Endodermal cell (in vitro differentiated cells): ENCODE measurements at regions not wholly inside any gene's neighbourhood (a gene's known extent, or its start where the extent isn't known, plus 50 kb on each side); places are given as distances from the start of the nearest gene placed in this dataset.

Experiments
- DNase-seq: peaks from one replicate; pipeline ENCODE4 v3.0.0-alpha.2; 2017
- H3K27ac ChIP-seq: 2 replicates; pipeline ENCODE4 v1.5.1; 2013; ENCODE audit warnings: mild to moderate bottlenecking, low read depth, low read length, moderate library complexity
- H3K27me3 ChIP-seq: 2 replicates; pipeline ENCODE4 v1.6.1; 2013; ENCODE audit warnings: mild to moderate bottlenecking, low read length, moderate library complexity; ENCODE audit not compliant: insufficient read depth, control insufficient read depth, poor library complexity, severe bottlenecking
- H3K36me3 ChIP-seq: 2 replicates; pipeline ENCODE4 v1.7.0; 2013; ENCODE audit warnings: mild to moderate bottlenecking, low read length, moderate library complexity; ENCODE audit not compliant: control insufficient read depth, insufficient read depth
- H3K4me1 ChIP-seq: one replicate; pipeline ENCODE4 v1.7.0; 2013; ENCODE audit warnings: low read length; ENCODE audit not compliant: control insufficient read depth, insufficient read depth
- H3K4me3 ChIP-seq: 2 replicates; pipeline ENCODE4 v1.5.1; 2013; ENCODE audit warnings: mild to moderate bottlenecking, low read length, moderate library complexity
- H3K9ac ChIP-seq: 2 replicates; pipeline ENCODE4 v1.6.1; 2013; ENCODE audit warnings: mild to moderate bottlenecking, low read length, moderate library complexity; ENCODE audit not compliant: poor library complexity, severe bottlenecking; ENCODE audit errors: extremely low read depth
- H3K9me3 ChIP-seq: 2 replicates; pipeline ENCODE4 v1.6.1; 2013; ENCODE audit warnings: mild to moderate bottlenecking, low read length, moderate library complexity; ENCODE audit not compliant: control insufficient read depth
- H3K27ac Mint-ChIP-seq: 2 replicates; pipeline ENCODE4 v1.8.0; 2020; ENCODE audit warnings: mixed read lengths
- H3K27me3 Mint-ChIP-seq: 2 replicates; pipeline ENCODE4 v1.8.0; 2021; ENCODE audit warnings: mild to moderate bottlenecking, mixed read lengths; ENCODE audit not compliant: insufficient read depth
- H3K36me3 Mint-ChIP-seq: 2 replicates; pipeline ENCODE4 v1.8.0; 2020; ENCODE audit warnings: low read depth, mixed read lengths
- H3K4me1 Mint-ChIP-seq: 2 replicates; pipeline ENCODE4 v1.8.0; 2020; ENCODE audit warnings: mixed read lengths
- H3K4me3 Mint-ChIP-seq: 2 replicates; pipeline ENCODE4 v1.8.0; 2020; ENCODE audit warnings: mild to moderate bottlenecking, moderate library complexity, mixed read lengths
- H3K9me3 Mint-ChIP-seq: 2 replicates; pipeline ENCODE4 v1.8.0; 2020; ENCODE audit warnings: mild to moderate bottlenecking, mixed read lengths
- WGBS, 2 experiments: methylation state at CpG; one replicate each; pipeline versions ENCODE4 v1.1.5 to v1.1.7; 2013; ENCODE audit warnings: missing lambda C conversion rate in 2 of 2, mixed read lengths in 1 of 2; ENCODE audit not compliant: insufficient coverage in 1 of 2, insufficient read length in 1 of 2; 5-methylcytosine and 5-hydroxymethylcytosine counted together
- TF ChIP-seq, protein P1 (sequence below): fragments of 200-600 bp; sonication (generic); conservative IDR thresholded peaks from 2 replicates; pipeline ENCODE4 v1.5.0; 2021; ENCODE audit warnings: antibody characterized with exemption, mild to moderate bottlenecking

DNA sequence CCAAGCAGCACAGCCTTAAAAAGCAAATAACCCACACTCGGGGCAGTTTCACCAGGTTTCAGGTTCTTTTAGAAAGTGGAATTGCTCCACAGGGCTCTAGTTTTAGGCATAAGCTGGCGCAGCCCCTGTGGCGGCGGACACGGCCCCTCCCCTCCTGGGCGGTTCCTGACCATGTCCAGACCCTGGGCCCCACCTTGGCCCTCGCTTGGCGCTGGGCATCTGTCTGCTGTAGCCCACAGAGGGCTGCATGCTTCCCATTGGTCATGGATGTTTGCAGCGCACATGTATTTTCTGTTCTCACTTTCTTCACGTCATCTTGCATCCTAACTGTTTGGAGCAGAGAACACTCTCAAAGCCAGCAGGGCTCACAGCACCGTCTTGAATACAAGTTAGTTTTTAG lies 244.3 kb downstream of the BRD1 start:
- Mint-ChIP-seq H3K27me3 (no peaks in the 10 kb centered on the region), H3K4me1 (no peaks in the 10 kb centered on the region), H3K27ac (no peak overlapping the region), H3K36me3 (no peaks in the 10 kb centered on the region), H3K9me3 (no peaks in the 10 kb centered on the region), H3K4me3 (no peak overlapping the region)
- 89 to 92% methylated on average over 4 to 11 of the region's 11 CpGs for WGBS, 2 experiments
- no peaks in the 10 kb centered on the region for H3K36me3 ChIP-seq
- H3K9ac ChIP-seq = no peak overlapping the region
- no peak overlapping the region for H3K27ac ChIP-seq
- H3K4me1 ChIP-seq = no peaks in the 10 kb centered on the region
- H3K27me3 ChIP-seq = no peaks in the 10 kb centered on the region
- no peak overlapping the region for H3K4me3 ChIP-seq
- peak; percentile 11 for DNase-seq
- peaks cover 11% of the 10 kb centered on the region for H3K9me3 ChIP-seq
- TF ChIP-seq, protein P1, sequence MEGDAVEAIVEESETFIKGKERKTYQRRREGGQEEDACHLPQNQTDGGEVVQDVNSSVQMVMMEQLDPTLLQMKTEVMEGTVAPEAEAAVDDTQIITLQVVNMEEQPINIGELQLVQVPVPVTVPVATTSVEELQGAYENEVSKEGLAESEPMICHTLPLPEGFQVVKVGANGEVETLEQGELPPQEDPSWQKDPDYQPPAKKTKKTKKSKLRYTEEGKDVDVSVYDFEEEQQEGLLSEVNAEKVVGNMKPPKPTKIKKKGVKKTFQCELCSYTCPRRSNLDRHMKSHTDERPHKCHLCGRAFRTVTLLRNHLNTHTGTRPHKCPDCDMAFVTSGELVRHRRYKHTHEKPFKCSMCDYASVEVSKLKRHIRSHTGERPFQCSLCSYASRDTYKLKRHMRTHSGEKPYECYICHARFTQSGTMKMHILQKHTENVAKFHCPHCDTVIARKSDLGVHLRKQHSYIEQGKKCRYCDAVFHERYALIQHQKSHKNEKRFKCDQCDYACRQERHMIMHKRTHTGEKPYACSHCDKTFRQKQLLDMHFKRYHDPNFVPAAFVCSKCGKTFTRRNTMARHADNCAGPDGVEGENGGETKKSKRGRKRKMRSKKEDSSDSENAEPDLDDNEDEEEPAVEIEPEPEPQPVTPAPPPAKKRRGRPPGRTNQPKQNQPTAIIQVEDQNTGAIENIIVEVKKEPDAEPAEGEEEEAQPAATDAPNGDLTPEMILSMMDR = no peak

DNA sequence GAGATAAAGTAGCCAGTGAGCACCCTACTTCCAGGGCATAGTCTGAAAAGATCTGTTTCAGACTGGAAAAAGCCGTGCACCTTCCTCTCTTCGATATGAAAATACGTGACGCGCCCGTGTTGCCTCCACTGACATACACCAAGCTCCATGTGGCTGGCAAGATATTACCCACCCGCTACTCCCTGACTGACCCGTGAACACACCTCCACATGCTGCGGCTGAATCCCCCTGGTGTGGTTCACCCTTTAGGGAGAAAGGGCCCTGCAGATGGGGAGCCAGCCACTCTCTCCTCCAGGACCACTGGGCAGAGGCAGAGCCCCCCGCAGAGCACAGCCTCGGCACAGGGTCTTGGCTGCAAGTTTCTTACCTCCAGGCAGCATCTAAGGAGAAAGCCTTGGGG lies 245.0 kb downstream of the BRD1 start:
- Histone ChIP-seq H3K9ac (no peak overlapping the region), H3K27me3 (no peaks in the 10 kb centered on the region), H3K4me3 (no peak overlapping the region), H3K9me3 (peaks cover 11% of the 10 kb centered on the region), H3K4me1 (no peaks in the 10 kb centered on the region), H3K36me3 (no peaks in the 10 kb centered on the region), H3K27ac (peak overlapping the region; percentile 60)
- no peaks in the 10 kb centered on the region for H3K27me3 Mint-ChIP-seq
- no peak overlapping the region for H3K4me3 Mint-ChIP-seq
- no peaks in the 10 kb centered on the region for H3K36me3 Mint-ChIP-seq
- TF ChIP-seq, protein P1 = no peak
- H3K27ac Mint-ChIP-seq = no peak overlapping the region
- no peaks in the 10 kb centered on the region for H3K9me3 Mint-ChIP-seq
- 83 to 93% methylated on average over 2 to 11 of the region's 11 CpGs for WGBS, 2 experiments
- DNase-seq = no peak
- no peaks in the 10 kb centered on the region for H3K4me1 Mint-ChIP-seq

DNA sequence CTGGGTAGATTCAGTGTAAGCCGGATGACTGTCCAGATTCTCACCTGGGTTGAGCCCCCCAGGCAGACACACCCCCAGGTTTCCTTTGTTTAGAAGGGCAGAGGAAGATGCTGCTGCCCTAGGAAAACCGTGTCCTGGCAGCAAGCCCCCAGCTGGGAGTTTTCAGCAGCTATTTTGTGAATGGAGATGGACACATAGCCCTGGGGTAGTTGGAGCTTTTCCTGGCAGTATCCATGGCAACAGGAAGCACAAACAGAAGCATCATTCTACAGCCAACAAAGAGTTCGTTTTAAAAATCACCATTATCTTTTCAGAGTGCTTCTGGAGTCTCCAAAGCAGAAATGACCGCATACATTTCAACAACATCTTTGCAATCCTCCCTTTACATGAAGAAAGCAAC lies 245.5 kb downstream of the BRD1 start:
- WGBS, 2 experiments = 76 to 84% methylated on average over 3 to 4 of the region's 4 CpGs
- TF ChIP-seq, protein P1 = no peak
- no peak overlapping the region for H3K4me3 ChIP-seq
- H3K4me3 Mint-ChIP-seq = no peak overlapping the region
- no peak for DNase-seq
- no peaks in the 10 kb centered on the region for H3K4me1 Mint-ChIP-seq
- no peak overlapping the region for H3K27ac Mint-ChIP-seq
- no peak overlapping the region for H3K9ac ChIP-seq
- H3K36me3 Mint-ChIP-seq = no peaks in the 10 kb centered on the region
- H3K4me1 ChIP-seq = no peaks in the 10 kb centered on the region
- H3K27ac ChIP-seq = peak overlapping the region; percentile 60
- H3K27me3 ChIP-seq = no peaks in the 10 kb centered on the region
- H3K36me3 ChIP-seq = no peaks in the 10 kb centered on the region
- H3K9me3 Mint-ChIP-seq = no peaks in the 10 kb centered on the region
- H3K9me3 ChIP-seq = peaks cover 11% of the 10 kb centered on the region
- no peaks in the 10 kb centered on the region for H3K27me3 Mint-ChIP-seq
